ENCODE measurements at regions not wholly inside any gene's neighbourhood (a gene's known extent, or its start where the extent isn't known, plus 50 kb on each side); places are given as distances from the start of the nearest gene placed in this dataset.

- TF ChIP-seq CTCF (IDR thresholded peaks at IDR 0.05; ENCODE audit: insufficient read depth, low read depth, low read length, missing control alignments): no peak
- DNase-seq (ENCODE audit: low read depth): no peak
- H3K4me3 ChIP-seq (ENCODE audit: low read length): no peak overlapping the region
Measured at GRCh38 chr5:68148096-68148495, 67.5 kb upstream of the PIK3R1 start.

GRCh38 chr5:68147659-68148058 is 67.9 kb upstream of the PIK3R1 start:
- H3K4me3 ChIP-seq (ENCODE audit: low read length): no peak overlapping the region
- no peak for DNase-seq (ENCODE audit: low read depth)
- no peak for TF ChIP-seq CTCF (IDR thresholded peaks at IDR 0.05; ENCODE audit: insufficient read depth, low read depth, low read length, missing control alignments)

GRCh38 chr5:68141494-68141893 is 74.1 kb upstream of the PIK3R1 start:
- TF ChIP-seq CTCF (IDR thresholded peaks at IDR 0.05; ENCODE audit: insufficient read depth, low read depth, low read length, missing control alignments): no peak
- no peak overlapping the region for H3K4me3 ChIP-seq (ENCODE audit: low read length)
- DNase-seq (ENCODE audit: low read depth): peak; percentile 15

- TF ChIP-seq CTCF (IDR thresholded peaks at IDR 0.05; ENCODE audit: insufficient read depth, low read depth, low read length, missing control alignments): no peak
- DNase-seq (ENCODE audit: low read depth): no peak
- H3K4me3 ChIP-seq (ENCODE audit: low read length): no peak overlapping the region
Measured at GRCh38 chr5:68140763-68141162, 74.8 kb upstream of the PIK3R1 start.

GRCh38 chr5:68139611-68140441 is 75.7 kb upstream of the PIK3R1 start:
- peak; percentile 54 for DNase-seq (ENCODE audit: low read depth)
- H3K4me3 ChIP-seq (ENCODE audit: low read length): no peak overlapping the region
- TF ChIP-seq CTCF (IDR thresholded peaks at IDR 0.05; ENCODE audit: insufficient read depth, low read depth, low read length, missing control alignments): no peak

- no peak overlapping the region for H3K4me3 ChIP-seq (ENCODE audit: low read length)
- DNase-seq (ENCODE audit: low read depth): no peak
Measured at GRCh38 chr5:68137511-68138140, 77.9 kb upstream of the PIK3R1 start.

More at GRCh38 chr5:68137511-68138140, 77.9 kb upstream of the PIK3R1 start:
- TF ChIP-seq CTCF (IDR thresholded peaks at IDR 0.05; ENCODE audit: insufficient read depth, low read depth, low read length, missing control alignments): no peak
